Type B pancreatic cell (in vitro differentiated cells): ENCODE measurements at regions not wholly inside any gene's neighbourhood (a gene's known extent, or its start where the extent isn't known, plus 50 kb on each side); places are given as distances from the start of the nearest gene placed in this dataset.

Experiments
- DNase-seq: peaks from one replicate; pipeline ENCODE4 v3.0.0; 2021; ENCODE audit warnings: mixed read lengths; ENCODE audit not compliant: unreplicated experiment; ENCODE audit errors: extremely low spot score
- H3K27ac Mint-ChIP-seq: 2 replicates; pipeline ENCODE4 v1.8.0; 2021; ENCODE audit warnings: mild to moderate bottlenecking, mixed read lengths
- H3K27me3 Mint-ChIP-seq: 2 replicates; pipeline ENCODE4 v1.8.0; 2021; ENCODE audit warnings: mixed read lengths
- H3K36me3 Mint-ChIP-seq: 2 replicates; pipeline ENCODE4 v1.8.0; 2021; ENCODE audit warnings: mixed read lengths
- H3K4me1 Mint-ChIP-seq: one replicate; pipeline ENCODE4 v1.8.0; 2021; ENCODE audit warnings: mixed read lengths; ENCODE audit not compliant: unreplicated experiment
- H3K4me3 Mint-ChIP-seq: 2 replicates; pipeline ENCODE4 v1.8.0; 2021; ENCODE audit warnings: mild to moderate bottlenecking, mixed read lengths
- H3K9me3 Mint-ChIP-seq: 2 replicates; pipeline ENCODE4 v1.8.0; 2021; ENCODE audit warnings: mixed read lengths
- CTCF ChIP-seq: fragments of 200-600 bp; sonication (generic); conservative IDR thresholded peaks from 2 replicates; pipeline ENCODE4 v1.5.0; 2021; ENCODE audit warnings: antibody characterized with exemption, mild to moderate bottlenecking

GRCh38 chr15:53247041-53247708 is 457.0 kb upstream of the ONECUT1 start:
- H3K9me3 Mint-ChIP-seq, result no peaks in the 10 kb centered on the region
- DNase-seq, result no peak
- H3K4me3 Mint-ChIP-seq, result no peak overlapping the region
- peaks cover 4% of the 10 kb centered on the region for H3K4me1 Mint-ChIP-seq
- no peak overlapping the region for H3K27ac Mint-ChIP-seq
- H3K36me3 Mint-ChIP-seq, result no peaks in the 10 kb centered on the region
- peaks cover 28% of the 10 kb centered on the region for H3K27me3 Mint-ChIP-seq
- no peak for TF ChIP-seq CTCF

DNA sequence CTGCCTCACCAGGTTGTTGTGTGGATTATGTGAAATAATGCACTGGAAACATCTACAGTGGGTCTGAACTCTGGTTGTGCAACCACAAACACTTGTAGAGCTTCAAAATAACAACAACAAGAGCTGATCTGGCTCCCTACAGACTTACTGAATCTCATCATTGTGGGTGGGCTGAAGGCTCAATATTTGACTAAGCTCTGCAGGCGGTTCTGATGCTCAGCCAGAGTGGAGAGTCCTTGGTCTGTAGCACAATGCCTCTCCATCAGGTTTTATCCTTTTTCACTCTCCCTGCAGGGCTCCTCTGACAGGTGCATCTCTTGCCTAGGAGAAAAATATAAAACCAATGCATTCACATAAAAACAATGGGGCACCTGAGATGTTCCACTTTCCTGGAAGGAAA is 456.3 kb upstream of the ONECUT1 start:
- H3K4me3 Mint-ChIP-seq, result no peak overlapping the region
- H3K27me3 Mint-ChIP-seq, result peaks cover 27% of the 10 kb centered on the region
- no peak for TF ChIP-seq CTCF
- H3K4me1 Mint-ChIP-seq, result no peaks in the 10 kb centered on the region
- no peaks in the 10 kb centered on the region for H3K36me3 Mint-ChIP-seq
- H3K27ac Mint-ChIP-seq, result no peak overlapping the region
- DNase-seq, result no peak
- H3K9me3 Mint-ChIP-seq, result no peaks in the 10 kb centered on the region

DNA sequence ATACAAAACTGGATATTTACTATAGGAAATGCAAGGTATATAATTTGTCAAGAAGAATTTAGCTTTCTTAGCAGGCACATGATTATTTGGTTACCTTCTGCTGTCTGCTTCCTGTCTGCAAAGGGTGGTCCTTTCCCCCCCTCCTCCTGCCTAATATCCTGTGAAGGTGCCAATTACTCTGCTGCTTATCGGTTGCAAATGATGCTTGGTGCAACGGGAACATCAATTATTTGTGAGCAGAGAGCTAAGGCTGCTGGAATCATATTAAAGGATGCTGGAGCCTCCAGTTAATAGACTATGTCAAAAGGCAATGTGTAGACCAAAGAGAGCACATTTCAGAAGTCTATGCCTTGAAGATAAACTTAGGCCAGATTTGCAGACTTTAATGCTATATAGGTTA is 443.7 kb upstream of the ONECUT1 start:
- H3K4me3 Mint-ChIP-seq, result no peak overlapping the region
- no peak overlapping the region for H3K27ac Mint-ChIP-seq
- H3K36me3 Mint-ChIP-seq, result no peaks in the 10 kb centered on the region
- peaks cover 37% of the 10 kb centered on the region for H3K27me3 Mint-ChIP-seq
- no peaks in the 10 kb centered on the region for H3K4me1 Mint-ChIP-seq
- TF ChIP-seq CTCF, result no peak
- H3K9me3 Mint-ChIP-seq, result no peaks in the 10 kb centered on the region
- DNase-seq, result no peak

DNA sequence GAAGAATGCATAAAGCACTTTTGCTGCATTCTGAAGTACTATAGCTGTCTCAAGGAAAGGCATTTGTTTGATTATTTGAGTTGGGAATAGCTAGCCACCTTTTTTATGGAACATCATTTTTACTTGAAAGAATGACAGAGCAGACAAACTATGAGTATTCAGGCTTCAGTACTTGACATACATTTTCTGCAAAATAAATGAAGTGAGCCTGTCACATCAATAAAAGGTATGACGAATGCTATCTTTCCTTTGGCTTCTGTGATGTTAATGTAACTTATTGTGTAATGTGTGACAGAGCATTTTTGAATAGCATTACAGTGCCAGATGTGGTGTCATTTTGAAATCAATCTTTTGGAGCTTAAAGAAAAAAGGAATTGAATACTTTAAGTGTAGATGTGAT is 440.3 kb upstream of the ONECUT1 start:
- no peak overlapping the region for H3K4me3 Mint-ChIP-seq
- TF ChIP-seq CTCF, result no peak
- no peaks in the 10 kb centered on the region for H3K36me3 Mint-ChIP-seq
- peaks cover 30% of the 10 kb centered on the region for H3K27me3 Mint-ChIP-seq
- H3K27ac Mint-ChIP-seq, result no peak overlapping the region
- no peaks in the 10 kb centered on the region for H3K9me3 Mint-ChIP-seq
- H3K4me1 Mint-ChIP-seq, result no peaks in the 10 kb centered on the region
- DNase-seq, result no peak

DNA sequence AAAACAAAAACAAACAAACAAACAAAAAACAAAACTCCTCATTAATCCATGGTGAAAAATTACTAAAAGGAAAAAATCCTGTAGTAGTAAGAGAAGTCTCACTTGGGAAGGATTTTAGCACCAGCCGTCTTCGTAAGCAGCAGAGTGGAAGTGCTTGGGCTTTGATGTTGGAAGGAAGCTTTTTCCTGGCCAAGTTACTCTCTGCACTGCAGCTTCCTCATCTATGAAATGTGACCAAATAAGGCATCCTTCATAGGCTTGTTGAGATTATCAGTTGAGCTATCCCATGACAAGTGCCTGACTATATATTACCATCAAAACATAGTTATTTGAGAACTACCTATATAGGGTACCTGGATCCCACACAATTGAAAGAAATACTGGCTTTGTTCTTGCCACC is 436.4 kb upstream of the ONECUT1 start:
- no peaks in the 10 kb centered on the region for H3K36me3 Mint-ChIP-seq

More for the DNA sequence above, 436.4 kb upstream of the ONECUT1 start:
- H3K4me1 Mint-ChIP-seq, result no peaks in the 10 kb centered on the region
- TF ChIP-seq CTCF, result no peak
- peaks cover 29% of the 10 kb centered on the region for H3K27me3 Mint-ChIP-seq
- no peak for DNase-seq
- no peak overlapping the region for H3K4me3 Mint-ChIP-seq
- no peak overlapping the region for H3K27ac Mint-ChIP-seq
- H3K9me3 Mint-ChIP-seq, result no peaks in the 10 kb centered on the region
